ENCODE measurements at regions not wholly inside any gene's neighbourhood (a gene's known extent, or its start where the extent isn't known, plus 50 kb on each side); places are given as distances from the start of the nearest gene placed in this dataset.

DNA sequence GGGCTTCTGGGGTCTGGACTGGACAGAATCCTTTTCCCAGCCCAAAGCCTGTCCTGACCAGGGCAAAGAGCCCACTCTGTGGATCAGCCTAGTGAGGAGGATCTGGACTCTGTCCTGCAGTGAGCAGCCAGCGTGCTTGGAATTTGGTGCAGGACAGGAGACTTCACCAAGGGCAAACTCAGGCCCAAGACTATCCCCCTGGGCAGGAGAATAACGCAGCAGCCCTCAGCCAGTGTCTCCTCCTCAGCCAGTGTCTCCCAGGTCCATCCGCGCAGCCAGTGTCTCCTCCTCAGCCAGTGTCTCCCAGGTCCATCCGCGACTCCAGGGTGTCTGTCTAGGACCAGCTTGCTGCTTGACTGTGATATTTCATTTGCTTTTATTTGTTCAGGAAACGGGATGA lies 1334.0 kb downstream of the TBC1D22A start:
- no peak for DNase-seq (ENCODE audit: insufficient read length, low spot score)
- FAIRE-seq, result no peak

DNA sequence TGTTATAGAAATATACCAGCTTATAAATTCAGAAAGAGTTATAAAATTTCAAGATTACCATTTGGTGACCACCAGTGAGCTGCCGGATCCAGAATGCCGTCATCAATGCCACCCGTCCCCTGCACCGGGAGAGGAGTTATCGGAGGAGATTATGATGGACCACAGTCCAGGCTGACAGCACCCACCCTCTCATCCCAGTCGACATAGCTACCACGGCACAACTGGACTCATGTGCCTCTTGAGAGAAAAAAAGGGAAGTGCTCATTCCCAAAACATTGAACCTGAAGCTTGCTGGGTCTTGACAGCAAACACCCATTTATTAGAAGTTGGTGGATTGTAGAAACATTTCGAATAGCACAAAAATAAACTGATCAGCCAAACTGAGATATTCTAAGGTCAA lies 1331.5 kb downstream of the TBC1D22A start:
- FAIRE-seq (no peak), DNase-seq (ENCODE audit: insufficient read length, low spot score) (no peak)

DNA sequence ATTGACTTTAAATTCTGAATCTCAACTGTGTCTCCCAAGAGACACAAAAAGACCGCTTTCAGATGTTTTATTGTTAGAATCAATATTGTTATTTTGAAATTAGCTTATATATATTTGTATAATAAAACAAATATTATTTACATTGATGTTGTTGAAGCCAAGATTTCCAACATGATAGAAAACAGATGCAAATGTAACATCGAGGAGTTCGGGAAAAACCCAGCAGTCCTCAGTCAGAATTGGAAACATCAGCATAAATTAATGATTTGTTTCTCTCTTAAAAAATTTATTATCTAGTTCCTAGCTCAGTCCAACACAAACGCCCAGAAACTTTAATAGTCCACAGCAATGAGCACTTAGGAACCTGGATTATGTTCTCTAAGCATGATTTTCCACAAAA lies 1330.4 kb downstream of the TBC1D22A start:
- DNase-seq (ENCODE audit: insufficient read length, low spot score), result no peak
- FAIRE-seq, result no peak

DNA sequence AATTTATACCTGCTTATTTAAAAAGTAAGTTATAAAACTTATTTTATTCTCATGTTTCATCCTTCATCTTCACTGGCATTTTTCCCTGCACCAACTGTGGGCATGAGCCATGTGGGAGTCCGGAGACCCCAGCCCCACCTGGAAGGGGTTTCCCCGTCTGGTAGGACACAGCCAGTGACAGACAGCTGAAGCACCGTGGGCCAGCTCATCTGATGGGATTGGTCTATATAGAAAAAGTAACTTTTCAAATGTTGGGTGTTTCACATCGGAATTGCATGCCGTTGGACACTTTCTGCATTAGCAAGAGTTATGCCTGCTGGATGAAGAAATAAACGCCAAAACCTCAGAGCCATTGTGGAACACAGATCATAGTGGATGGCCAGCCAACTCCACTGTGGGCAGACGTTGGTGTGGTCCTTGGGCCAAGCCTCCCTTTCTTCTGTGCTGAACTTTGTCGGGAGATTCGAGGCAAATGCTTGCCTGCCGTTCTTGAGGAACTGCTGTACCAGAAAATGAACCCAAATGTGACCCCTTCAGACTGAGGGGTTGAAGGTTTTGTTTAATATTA lies 1329.3 kb downstream of the TBC1D22A start:
- FAIRE-seq (no peak), DNase-seq (ENCODE audit: insufficient read length, low spot score) (no peak)

DNA sequence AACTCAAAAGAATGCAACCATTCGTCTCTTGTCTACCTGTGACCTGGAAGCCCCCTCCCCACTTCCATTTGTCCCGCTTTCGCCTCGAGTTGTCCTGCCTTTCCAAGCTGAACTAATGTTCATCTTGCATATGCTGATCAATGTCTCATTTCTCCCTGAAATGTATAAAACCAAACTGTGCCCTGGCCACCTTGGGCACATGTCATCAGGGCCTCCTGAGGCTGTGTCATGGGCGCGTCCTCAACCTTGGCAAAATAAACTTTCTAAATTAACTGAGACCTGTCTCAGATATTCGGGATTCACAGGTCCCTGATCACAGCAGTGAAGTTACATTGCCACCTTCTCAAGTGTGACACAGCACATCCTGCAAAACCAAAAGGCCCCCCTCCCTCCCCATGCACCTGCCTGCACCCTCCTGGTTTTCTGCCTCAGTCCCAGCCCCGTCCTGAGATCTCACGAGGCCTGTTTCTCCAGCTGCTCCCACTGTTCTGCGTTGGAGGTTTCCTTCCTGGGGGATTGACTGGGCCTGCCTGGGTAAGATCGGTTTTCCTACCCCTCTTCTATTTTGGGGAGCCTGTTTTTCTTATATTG lies 1328.7 kb downstream of the TBC1D22A start:
- FAIRE-seq (no peak), DNase-seq (ENCODE audit: insufficient read length, low spot score) (no peak)

DNA sequence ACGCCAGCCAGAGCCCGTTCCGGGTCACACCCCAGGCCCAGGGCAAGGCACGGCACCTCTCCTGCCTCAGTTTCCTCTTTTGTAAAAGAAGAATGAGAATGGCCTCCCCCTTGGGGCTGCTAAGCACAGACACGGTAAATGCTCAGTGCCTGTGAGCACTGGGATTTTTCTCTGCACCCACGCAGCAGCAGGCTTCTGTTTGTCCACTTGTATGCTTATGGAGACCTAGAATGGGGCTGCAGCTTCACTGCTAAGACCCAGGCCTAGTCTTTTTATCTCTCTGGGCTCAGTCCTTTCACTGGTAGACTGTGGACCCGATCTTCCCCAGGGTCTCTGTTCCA lies 1327.9 kb downstream of the TBC1D22A start:
- FAIRE-seq (no peak), DNase-seq (ENCODE audit: insufficient read length, low spot score) (no peak)

DNA sequence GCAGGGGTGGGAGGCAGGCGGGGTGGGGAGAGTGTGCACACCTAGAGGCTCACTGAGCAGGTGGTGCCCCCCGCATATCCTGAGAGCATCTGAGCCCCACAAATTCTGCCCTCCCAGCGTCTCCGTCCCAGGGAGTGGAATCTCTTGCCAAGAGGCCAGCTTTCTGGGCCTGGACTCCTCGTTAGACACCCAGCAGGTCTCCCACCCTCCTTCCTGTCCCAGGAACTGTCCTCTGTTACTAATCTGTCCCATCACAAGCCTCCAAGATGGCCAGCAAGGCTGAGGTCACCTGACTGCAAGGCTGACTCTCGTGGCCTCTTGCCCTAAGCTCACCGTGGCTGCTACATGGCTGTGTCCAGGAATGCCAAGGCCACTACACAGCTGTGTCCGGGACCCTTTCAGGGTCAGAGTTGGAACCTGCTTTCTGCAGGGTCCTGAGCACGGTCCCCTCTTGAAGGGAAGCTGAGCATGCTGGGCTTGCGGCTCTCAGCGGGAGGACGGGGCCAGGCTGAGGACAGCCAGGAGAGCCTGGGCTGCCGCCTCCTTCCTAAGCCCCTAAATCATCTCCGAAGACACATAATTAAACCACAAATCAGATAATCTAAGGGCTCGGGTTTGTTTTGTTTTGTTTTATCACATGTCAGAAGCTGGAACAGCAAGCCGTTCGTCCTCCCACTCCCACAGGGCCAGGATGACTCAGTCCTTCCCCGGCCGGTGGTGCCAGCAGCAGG lies 1327.3 kb downstream of the TBC1D22A start:
- DNase-seq (ENCODE audit: insufficient read length, low spot score) (peak; percentile 6), FAIRE-seq (no peak)

DNA sequence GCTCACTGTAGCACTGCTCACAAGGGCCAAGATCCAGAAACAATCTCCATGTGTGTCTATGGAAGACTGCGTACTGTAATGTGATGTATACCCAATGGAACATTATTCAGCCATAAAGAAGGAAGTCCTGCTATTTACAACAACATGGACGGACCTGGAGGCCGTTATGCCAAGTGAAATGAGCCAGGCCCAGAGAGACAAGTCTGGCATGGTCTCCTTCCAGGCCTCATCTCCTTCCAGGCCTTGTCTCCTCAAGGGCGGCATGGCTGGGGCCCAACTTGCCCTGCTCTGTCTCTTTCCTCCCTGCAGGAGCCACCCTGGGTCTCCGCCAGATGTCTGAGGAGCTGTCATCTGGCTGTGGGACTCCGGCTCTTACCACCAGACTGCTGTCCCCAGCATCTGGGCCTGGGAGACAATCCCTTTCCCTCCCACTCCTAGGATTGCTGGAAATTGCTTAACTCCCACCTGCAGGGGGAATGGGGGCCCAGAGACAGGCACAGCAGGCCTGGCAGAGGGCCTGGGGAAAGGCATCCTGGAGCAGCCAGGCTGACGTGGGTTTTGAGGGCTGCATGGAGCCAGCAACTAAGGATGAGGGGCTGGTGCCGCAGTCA lies 1326.6 kb downstream of the TBC1D22A start:
- FAIRE-seq (no peak), DNase-seq (ENCODE audit: insufficient read length, low spot score) (no peak)

DNA sequence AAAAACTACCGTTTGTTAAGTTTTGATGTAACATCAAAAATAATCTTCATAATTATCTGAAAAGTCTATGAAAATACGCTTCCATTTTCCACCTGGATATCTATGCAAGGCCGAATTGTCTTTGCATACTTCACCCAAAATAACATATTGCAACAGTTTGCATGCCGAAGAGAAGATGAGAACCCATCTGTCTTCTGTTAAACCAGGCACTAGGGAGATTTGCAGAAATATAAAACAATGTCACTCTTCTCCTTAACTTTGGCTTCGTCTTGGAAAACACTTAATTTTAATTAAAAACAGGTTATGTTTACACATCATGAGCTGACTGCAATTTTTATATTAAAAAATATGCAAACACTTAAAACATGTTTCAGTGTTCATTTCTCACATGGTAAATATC lies 1325.8 kb downstream of the TBC1D22A start:
- no peak for DNase-seq (ENCODE audit: insufficient read length, low spot score)
- no peak for FAIRE-seq

DNA sequence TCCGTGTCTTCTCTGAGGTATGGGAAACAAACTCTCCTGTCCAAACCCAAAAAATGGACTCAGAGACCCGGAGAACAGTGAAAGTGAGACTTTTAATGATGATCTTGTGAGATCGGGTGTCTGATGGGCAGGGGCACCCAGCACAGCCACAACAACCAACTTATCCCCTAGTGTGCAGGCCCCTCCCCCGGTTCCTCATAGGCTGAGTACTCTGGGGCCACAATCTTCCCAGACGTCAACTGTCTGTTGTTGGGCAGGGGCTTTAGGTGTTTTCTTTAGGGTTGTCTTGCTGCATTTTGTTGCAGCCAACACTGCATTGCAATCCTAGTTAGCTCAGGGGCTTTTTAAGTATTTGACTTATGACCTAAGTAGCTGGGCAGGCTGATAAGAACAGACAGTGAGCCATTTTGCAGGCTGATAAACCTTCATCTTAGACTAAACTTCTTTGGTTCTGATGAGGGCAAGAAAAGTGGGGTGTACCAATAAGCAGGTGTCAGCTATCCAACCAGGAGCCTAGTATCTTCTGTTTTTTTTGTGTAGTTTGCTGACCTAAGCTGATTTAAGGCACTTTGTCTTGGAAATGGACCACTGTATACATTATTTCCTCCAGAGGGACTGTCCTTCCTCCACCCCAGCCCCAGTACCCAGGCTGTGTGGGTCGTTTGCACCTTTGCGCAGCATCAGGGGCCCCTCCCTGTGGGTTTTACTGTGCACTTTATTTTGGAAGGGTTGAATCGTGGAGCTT lies 1323.6 kb downstream of the TBC1D22A start:
- DNase-seq (ENCODE audit: insufficient read length, low spot score), result no peak
- no peak for FAIRE-seq

DNA sequence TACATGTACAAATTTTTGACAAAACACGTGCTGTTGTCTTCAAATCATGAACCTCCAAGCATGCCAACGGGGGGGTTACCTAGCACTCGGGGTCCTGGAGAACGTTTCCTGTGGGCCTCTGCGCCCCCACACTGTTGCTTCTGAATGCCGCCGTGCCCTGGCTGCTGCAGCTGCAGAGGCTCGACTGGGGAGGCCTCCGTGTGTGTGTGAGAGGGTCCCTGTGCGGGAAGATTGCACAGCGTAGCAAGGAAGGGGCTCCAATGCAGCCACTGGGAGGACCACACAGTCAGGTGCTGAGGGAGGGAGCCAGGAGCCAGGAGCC lies 1322.2 kb downstream of the TBC1D22A start:
- DNase-seq (ENCODE audit: insufficient read length, low spot score), result no peak
- no peak for FAIRE-seq

DNA sequence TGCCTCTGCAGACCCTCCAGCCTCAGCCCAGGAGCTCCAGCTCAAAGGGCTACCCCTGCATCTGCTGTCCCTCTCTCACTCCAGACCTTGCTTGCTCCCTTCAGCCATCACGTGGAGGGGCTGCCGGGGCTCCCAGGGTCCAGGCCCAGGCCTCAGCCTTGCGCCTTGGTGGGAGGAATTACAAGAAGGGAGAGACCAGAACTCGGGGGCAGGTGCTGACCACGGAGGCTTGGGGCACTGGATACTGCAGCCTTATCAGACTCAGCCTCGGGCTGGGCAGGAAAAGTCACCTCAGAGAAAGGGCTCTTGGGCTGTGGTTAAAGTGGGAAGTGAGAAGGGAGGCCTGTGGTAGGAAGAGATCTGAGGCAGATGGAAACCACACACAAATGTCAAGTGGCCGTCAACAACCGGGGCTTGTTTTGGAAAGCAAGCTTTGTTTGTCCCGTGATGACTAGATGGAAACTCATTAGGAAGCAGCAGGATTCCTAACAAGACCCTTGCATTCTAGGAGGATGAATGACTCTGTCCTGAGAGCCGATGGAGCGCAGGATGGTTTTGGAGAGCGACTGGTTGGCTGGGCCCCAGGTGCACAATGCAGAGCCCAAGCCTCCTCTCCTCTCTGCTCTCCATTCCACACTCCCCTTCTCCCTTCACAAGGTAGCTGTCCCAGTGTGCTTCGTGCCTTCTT lies 1321.7 kb downstream of the TBC1D22A start:
- FAIRE-seq (no peak), DNase-seq (ENCODE audit: insufficient read length, low spot score) (no peak)

DNA sequence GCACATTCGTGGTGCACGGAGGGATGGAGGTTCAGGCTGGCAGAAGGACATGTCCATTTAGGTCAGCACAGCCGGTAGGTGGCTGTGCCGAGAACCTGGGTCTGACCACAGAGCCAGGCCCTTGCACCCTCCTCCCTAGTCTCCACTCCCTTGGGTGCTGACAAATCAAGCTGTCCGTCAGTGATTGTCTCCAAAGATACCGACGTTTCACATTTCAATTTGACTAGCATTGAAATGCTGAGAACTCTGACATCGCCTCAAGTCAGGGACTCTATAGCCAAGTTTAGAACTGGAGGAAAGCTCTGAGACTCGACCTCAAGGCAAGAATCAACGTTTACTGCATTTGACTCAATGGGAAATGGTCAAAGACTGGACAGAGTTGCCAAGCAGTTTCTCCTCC lies 1321.1 kb downstream of the TBC1D22A start:
- DNase-seq (ENCODE audit: insufficient read length, low spot score) (no peak), FAIRE-seq (no peak)

DNA sequence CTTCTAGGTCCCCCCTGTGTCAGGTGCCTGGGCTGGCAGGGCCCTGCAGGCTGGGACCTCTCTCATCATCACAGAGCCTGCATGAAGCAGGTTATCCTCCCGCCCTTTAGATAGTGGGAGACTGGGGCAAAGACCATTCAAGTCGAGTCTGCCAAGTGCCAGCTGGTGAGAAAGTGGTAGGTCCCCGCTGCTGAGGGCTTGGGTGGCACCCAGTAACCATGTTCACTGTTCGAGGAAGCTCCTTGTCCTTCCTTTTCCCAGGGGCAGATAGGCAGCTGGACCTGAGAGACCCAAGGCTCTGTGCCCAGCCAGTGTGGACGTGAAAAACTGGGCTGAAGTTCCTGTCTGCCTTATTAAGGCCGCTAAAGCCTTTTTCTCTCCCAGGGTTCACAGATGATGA lies 1319.8 kb downstream of the TBC1D22A start:
- FAIRE-seq (no peak), DNase-seq (ENCODE audit: insufficient read length, low spot score) (no peak)

DNA sequence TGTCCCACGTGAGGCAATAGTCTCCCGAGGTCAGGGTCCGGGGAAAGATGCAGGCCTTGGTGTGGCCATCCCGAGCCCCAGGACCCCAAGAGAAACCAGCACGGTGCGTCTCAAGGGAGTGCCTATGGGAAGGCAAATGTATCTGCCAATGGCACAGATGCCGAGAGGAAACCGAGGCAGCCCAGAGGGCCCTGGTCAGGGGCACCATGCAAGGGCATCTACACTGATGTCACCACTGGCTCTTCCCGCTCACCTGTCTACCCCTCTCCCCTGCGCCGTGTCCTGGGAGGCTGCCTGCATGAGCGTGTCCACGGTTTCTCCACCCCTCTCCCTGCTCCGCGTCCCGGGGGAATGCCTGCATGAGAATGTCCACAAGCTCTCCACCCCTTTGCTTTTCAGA lies 1318.8 kb downstream of the TBC1D22A start:
- FAIRE-seq (no peak), DNase-seq (ENCODE audit: insufficient read length, low spot score) (no peak)

DNA sequence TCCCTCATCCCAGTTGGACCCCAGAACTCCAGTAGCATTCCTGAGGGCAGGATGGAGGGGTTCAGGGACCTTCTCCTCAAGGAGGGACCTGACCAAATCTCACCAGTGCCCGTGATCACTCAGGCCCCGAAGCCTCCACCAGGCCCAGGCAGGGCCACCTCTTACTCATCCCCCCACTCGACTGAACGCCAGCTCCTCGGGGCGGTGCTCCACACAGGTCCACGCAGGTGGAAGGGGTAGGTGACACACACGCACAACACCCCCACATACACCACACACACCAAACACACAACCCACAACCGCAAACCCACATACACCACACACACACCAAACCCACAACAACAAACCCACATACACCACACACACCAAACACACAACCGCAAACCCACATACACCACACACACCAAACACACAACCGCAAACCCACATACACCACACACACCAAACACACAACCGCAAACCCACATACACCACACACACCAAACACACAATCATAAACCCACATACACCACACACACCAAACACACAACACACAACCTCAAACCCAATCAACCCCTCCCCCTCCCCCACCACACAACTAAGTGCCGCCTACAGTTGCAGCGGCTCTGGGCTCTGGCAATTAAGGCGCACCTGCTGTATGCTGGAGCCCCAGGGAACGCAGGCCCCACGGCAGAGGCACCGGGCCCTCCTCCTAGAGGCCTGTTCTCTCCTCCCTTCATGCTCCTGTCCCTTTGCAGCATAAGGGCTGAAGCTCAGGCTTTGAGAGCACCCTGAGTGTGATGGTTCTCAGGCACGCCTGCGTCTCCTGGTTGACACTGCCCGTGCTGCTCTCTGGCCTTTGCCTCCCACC lies 1318.1 kb downstream of the TBC1D22A start:
- no peak for DNase-seq (ENCODE audit: insufficient read length, low spot score)
- FAIRE-seq, result no peak

DNA sequence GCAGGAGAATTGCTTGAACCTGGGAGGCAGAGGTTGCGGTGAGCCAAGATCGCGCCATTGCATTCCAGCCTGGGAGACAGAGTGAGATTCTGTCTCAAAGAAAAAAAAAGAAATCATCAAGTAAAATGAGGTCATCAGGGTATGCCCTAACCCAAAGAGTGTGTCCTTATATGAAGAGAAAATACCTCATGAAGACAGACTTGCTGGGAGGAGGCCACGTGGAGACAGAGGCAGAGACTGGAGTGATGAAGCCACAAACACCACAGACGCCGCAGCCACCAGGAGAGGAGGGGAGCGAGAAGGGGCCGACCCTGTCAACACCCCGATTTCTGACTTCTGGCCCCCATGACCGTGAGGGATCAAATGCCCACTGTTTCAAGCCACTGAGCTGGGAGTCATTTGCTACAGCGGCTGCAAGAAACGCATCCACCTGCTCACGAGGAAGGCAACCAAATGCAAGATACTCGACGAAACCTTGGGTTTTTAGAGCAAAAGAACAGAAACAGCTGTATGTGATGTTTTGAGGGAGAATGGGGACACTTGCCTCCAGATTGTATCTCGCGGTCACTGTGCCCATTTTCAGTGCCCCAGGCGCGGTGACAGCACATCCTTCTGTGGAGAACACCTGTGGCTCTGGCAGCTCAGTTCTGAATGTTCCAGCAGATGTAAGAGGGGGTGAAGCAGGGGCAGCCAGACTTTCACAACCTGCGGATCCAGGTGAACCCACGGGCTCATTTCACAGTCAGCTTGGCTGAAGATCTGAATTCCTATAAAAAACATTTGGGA lies 1317.2 kb downstream of the TBC1D22A start:
- FAIRE-seq, result no peak
- no peak for DNase-seq (ENCODE audit: insufficient read length, low spot score)

DNA sequence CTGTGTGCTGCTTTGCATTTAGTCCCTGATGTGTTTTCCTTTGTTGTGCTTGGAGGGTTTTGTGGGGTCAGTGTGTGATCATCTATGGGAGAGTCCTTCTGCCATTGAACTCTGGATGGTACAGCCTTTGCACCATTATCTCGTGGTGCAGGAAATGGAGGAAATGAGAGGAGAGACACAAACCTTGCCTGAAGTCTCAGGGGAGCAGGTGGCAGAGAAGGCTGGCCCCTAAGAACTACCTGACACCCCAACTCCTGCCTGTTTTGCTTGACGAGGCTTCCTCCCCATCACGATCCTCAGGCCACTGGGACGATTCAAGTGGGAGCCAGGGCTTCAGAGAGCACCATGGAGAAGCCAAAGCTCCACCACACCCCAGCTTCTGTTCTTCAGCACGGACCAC lies 1316.4 kb downstream of the TBC1D22A start:
- FAIRE-seq (no peak), DNase-seq (ENCODE audit: insufficient read length, low spot score) (no peak)

DNA sequence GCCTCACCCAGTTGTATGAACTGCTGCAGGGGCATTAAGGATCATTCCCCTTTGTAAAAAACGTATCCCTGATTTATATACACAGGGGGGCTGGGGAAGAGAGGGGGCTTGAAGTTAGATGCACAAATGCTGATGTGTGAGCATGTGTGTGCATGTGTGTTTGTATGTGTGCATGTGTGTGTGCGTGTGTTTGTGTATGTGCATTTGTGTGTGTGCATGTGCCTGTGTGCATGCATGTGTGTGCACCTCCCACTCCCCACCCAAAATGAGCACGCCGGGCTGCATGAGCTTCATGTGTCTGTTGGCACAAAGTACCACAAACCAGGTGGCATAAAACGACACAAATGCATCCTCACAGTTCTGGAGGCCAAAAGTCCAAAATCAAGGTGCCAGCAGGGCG lies 1315.2 kb downstream of the TBC1D22A start:
- FAIRE-seq (no peak), DNase-seq (ENCODE audit: insufficient read length, low spot score) (no peak)

Data from HTR-8/SVneo (cell line).